ENCODE measurements at regions not wholly inside any gene's neighbourhood (a gene's known extent, or its start where the extent isn't known, plus 50 kb on each side); places are given as distances from the start of the nearest gene placed in this dataset.
"Not testable (repeated sequence)": the region's sequence is repeated elsewhere in the genome, so short reads cannot be mapped to it uniquely, and the experiment has no call there.

- not testable (repeated sequence) for TF ChIP-seq CTCF (IDR thresholded peaks at IDR 0.05; ENCODE audit: poor library complexity); EZH2phosphoT487 (IDR thresholded peaks at IDR 0.05; ENCODE audit: low read depth, severe bottlenecking, unreplicated experiment)
These were observed 130.2 kb downstream of the ATP6V0E2 start for GRCh38 chr7:150003973-150004372.

Measured in hepatocyte (in vitro differentiated cells).